Prostate gland (tissue), 2 donors: ENCODE measurements at regions not wholly inside any gene's neighbourhood (a gene's known extent, or its start where the extent isn't known, plus 50 kb on each side); places are given as distances from the start of the nearest gene placed in this dataset.

ENCODE experiments used
- DNase-seq: peaks from one replicate; pipeline ENCODE4 v3.0.0-alpha.2; 2019; ENCODE audit warnings: low spot score
- H3K27ac ChIP-seq, 2 donors: fragments of 200-600 bp; sonication (generic); 2 replicates each; pipeline ENCODE4 v1.5.1; 2017 to 2019
- H3K27me3 ChIP-seq: fragments of 200-600 bp; sonication (generic); replicated peaks from 2 replicates; pipeline ENCODE4 v1.5.1; 2019; ENCODE audit not compliant: insufficient read depth
- H3K36me3 ChIP-seq, 2 donors: fragments of 200-600 bp; sonication (generic); 1 replicate in 1 of 2; 2 replicates in 1 of 2; pipeline versions ENCODE4 v1.5.1 to v1.8.1; 2017 to 2019
- H3K4me1 ChIP-seq: fragments of 200-600 bp; sonication (generic); replicated peaks from 2 replicates; pipeline ENCODE4 v1.5.1; 2019
- H3K4me3 ChIP-seq, 2 donors: fragments of 200-600 bp; sonication (generic); 2 replicates each; pipeline ENCODE4 v1.5.1; 2017 to 2019
- H3K9me3 ChIP-seq: fragments of 200-600 bp; sonication (generic); 2 replicates; pipeline ENCODE4 v1.5.1; 2017
- POLR2A ChIP-seq: fragments of 450-650 bp; IDR thresholded peaks from one replicate; pipeline ENCODE4 v1.6.1; 2016; ENCODE audit warnings: antibody characterized with exemption, mild to moderate bottlenecking
- POLR2AphosphoS5 ChIP-seq: sonication (generic); formaldehyde crosslinking; IDR thresholded peaks from one replicate; pipeline ENCODE4 v1.6.1; 2017; ENCODE audit warnings: antibody characterized with exemption
- WGBS: methylation state at CpG from one replicate; pipeline ENCODE4 v1.1.5; 2018; 5-methylcytosine and 5-hydroxymethylcytosine counted together
- intact Hi-C: fragments of 100-400 bp; cut with DNase I; formaldehyde crosslinking; loops from one replicate; pipeline ENCODE4 v1.14.2; 2022
- TF ChIP-seq, protein P1 (sequence below), 4 experiments: fragments of 200-600 bp in 2 of 4; fragments of 450-650 bp in 2 of 4; sonication (generic) in 2 of 4; IDR thresholded peaks; 1 replicate in 3 of 4; 2 replicates in 1 of 4; pipeline ENCODE4 v1.5.1; 2016 to 2019; ENCODE audit warnings: antibody characterized with exemption in 4 of 4, mild to moderate bottlenecking in 2 of 4, moderate library complexity in 2 of 4

DNA sequence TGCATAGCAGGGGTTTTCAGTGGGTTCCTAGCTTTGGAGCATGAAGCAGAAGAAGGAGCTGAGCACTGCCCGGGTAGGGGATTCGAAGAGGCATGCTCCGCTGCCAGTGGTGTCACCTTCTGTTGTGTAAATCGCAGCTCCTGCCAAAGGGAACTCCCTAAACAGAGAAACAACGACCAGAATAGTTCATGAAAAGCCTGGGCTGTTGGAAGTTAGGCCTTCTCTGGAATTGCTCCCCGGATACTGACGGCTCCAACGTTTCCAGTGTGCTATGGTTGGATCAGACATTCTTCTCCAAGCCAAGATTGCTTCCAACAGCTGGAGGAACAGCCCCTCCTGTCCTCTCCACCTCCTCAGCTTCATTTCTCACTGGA is 546.0 kb upstream of the FZD8 start:
- no peak for DNase-seq
- Histone ChIP-seq H3K4me1 (no peaks in the 10 kb centered on the region), H3K9me3 (no peaks in the 10 kb centered on the region), H3K36me3 (no peaks in the 10 kb centered on the region), H3K27me3 (no peaks in the 10 kb centered on the region), H3K27ac (no peak overlapping the region), H3K4me3 (no peak overlapping the region)
- no peak for TF ChIP-seq POLR2AphosphoS5
- TF ChIP-seq POLR2A, result no peak
- TF ChIP-seq, protein P1, sequence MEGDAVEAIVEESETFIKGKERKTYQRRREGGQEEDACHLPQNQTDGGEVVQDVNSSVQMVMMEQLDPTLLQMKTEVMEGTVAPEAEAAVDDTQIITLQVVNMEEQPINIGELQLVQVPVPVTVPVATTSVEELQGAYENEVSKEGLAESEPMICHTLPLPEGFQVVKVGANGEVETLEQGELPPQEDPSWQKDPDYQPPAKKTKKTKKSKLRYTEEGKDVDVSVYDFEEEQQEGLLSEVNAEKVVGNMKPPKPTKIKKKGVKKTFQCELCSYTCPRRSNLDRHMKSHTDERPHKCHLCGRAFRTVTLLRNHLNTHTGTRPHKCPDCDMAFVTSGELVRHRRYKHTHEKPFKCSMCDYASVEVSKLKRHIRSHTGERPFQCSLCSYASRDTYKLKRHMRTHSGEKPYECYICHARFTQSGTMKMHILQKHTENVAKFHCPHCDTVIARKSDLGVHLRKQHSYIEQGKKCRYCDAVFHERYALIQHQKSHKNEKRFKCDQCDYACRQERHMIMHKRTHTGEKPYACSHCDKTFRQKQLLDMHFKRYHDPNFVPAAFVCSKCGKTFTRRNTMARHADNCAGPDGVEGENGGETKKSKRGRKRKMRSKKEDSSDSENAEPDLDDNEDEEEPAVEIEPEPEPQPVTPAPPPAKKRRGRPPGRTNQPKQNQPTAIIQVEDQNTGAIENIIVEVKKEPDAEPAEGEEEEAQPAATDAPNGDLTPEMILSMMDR (IDR thresholded peaks at IDR 0.05), result no peak
- WGBS, result 32% methylated on average over 8 of the region's 8 CpGs
- intact Hi-C loops, result no loop called here

DNA sequence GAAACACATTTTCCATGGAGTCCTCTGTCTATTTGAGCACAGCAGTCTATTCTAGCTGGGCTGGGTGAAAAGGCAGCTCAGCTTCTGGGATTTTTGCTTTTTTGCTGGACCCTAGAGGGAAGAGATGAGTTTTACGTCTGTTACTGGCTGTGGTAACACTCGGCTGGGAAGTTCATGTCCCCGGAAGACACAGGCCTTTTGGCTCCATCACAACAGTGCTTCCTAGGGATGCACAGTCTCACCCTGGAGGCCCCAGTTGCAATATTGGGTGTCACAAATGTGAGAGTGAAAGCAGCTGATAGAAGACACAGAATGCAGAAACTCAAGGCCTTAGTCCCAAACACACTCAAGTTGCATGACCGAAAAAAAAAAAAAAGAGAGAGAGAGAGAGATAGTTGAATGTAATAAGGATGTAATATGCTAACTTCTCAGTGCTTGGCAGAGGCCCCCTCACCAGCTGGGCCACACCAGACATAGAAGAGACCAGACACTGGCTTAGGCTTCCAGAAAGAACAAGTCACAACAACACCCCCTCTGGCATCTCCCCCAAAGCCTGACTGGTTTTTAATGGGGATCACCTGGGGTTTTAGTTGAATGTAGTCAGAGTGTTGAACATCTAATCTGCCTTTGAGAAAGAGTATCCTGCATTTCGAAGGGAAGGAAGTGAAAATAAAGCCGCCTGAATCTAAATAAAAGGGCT is 545.4 kb upstream of the FZD8 start:
- WGBS, result 61% methylated on average over 6 of the region's 6 CpGs
- TF ChIP-seq POLR2AphosphoS5, result no peak
- TF ChIP-seq, protein P1 (IDR thresholded peaks at IDR 0.05), result no peak
- no peak for TF ChIP-seq POLR2A

DNA sequence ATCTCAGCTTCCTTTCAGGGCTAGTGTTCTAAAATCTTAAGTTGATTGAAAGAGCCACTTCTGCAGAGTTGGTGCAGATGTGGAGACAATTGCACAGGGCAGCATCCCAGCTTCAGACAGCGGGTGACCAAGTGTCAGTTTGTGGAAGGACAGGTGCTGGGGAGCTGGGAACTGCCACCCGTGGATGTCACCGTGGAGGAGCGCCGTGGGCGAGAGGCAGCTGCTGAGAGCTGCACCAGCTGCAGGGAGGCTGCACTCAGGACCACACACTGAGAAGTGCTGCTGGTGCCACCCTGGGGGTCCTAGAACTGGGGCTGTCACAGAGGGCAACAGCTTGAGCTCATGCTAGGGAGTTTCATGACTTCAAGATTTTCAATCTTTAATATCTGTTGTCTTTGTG is 543.0 kb upstream of the FZD8 start:
- intact Hi-C loops, result no loop called here
- H3K4me1 ChIP-seq, result no peaks in the 10 kb centered on the region
- no peak overlapping the region for H3K27ac ChIP-seq
- H3K4me3 ChIP-seq, result no peak overlapping the region
- TF ChIP-seq POLR2A (no peak), POLR2AphosphoS5 (no peak)
- TF ChIP-seq, protein P1 (IDR thresholded peaks at IDR 0.05), result no peak
- 62% methylated on average over 6 of the region's 6 CpGs for WGBS
- DNase-seq, result no peak
- H3K36me3 ChIP-seq, result no peaks in the 10 kb centered on the region
- H3K27me3 ChIP-seq, result no peaks in the 10 kb centered on the region
- no peaks in the 10 kb centered on the region for H3K9me3 ChIP-seq

More for the DNA sequence above, 545.4 kb upstream of the FZD8 start:
- intact Hi-C loops, result no loop called here
- H3K4me1 ChIP-seq, result no peaks in the 10 kb centered on the region
- H3K4me3 ChIP-seq, result no peak overlapping the region
- no peaks in the 10 kb centered on the region for H3K9me3 ChIP-seq
- H3K27ac ChIP-seq, result no peak overlapping the region
- H3K36me3 ChIP-seq, result no peaks in the 10 kb centered on the region
- no peak for DNase-seq
- H3K27me3 ChIP-seq, result no peaks in the 10 kb centered on the region

DNA sequence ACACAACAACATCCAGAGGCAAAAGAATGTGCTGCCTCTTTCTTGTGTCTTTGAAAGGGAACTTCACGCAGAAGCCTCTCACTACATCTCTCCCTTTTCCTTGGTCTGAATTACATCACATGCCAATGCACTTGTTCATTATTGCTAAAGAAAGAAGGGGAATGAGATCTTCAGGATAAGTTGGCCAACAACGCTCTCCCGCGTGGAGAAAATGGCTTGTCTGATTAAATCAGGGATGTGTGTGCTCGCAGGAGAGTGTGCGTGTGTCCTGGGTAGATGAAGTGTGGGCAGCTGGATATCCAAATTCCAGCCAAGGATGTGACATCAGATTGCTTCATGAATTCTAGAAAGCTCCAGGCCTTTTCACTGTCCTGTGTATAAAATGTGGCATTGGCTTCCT is 541.6 kb upstream of the FZD8 start:
- no peak overlapping the region for H3K27ac ChIP-seq
- WGBS, result 80% methylated on average over 6 of the region's 6 CpGs
- intact Hi-C loops, result no loop called here
- H3K36me3 ChIP-seq, result no peaks in the 10 kb centered on the region
- no peaks in the 10 kb centered on the region for H3K4me1 ChIP-seq
- H3K4me3 ChIP-seq, result no peak overlapping the region
- TF ChIP-seq, protein P1 (IDR thresholded peaks at IDR 0.05), result no peak
- TF ChIP-seq POLR2A (no peak), POLR2AphosphoS5 (no peak)
- H3K9me3 ChIP-seq, result no peaks in the 10 kb centered on the region
- no peak for DNase-seq
- H3K27me3 ChIP-seq, result no peaks in the 10 kb centered on the region

DNA sequence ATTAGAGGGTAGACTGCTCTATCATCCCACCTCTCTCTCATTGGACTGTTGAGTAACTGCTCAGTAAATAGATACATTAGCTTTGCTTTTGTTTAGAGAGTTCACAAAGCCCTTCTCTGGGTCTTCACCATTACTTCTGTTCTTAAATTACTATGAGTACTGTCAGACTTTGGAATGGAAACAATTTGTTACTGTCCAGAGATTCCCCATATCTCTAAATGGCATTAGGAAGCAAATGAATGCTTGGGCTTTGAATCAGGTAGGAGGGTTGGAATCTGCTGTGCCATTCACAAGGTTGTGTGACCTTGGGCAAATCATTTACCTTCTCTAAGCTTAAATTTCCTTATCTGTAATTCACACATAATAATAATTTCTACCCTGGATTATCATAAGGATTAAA is 541.0 kb upstream of the FZD8 start:
- H3K9me3 ChIP-seq, result no peaks in the 10 kb centered on the region
- intact Hi-C loops, result no loop called here
- no peak overlapping the region for H3K27ac ChIP-seq
- no peak overlapping the region for H3K4me3 ChIP-seq
- H3K27me3 ChIP-seq, result no peaks in the 10 kb centered on the region
- H3K4me1 ChIP-seq, result no peaks in the 10 kb centered on the region
- no peaks in the 10 kb centered on the region for H3K36me3 ChIP-seq
- no peak for TF ChIP-seq POLR2A
- TF ChIP-seq, protein P1 (IDR thresholded peaks at IDR 0.05), result no peak
- no peak for TF ChIP-seq POLR2AphosphoS5
- no peak for DNase-seq
